Body of pancreas (tissue), 4 donors: ENCODE measurements at regions not wholly inside any gene's neighbourhood (a gene's known extent, or its start where the extent isn't known, plus 50 kb on each side); places are given as distances from the start of the nearest gene placed in this dataset.

Source experiments
- CTCF ChIP-seq, 7 experiments: fragments of 450-650 bp in 4 of 7; fragments of 200-600 bp in 3 of 7; sonication (generic) in 3 of 7; IDR thresholded peaks; one replicate each; pipeline ENCODE4 v1.5.1; 2016 to 2019; ENCODE audit warnings: antibody characterized with exemption in 7 of 7
- POLR2A ChIP-seq, 3 donors: fragments of 450-650 bp; IDR thresholded peaks; one replicate each; pipeline ENCODE4 v1.6.1; 2016; ENCODE audit warnings: antibody characterized with exemption in 3 of 3, mild to moderate bottlenecking in 2 of 3

GRCh38 chr13:80501556-80501955 lies 160.6 kb upstream of the SPRY2 start:
- TF ChIP-seq CTCF (IDR thresholded peaks at IDR 0.05) (no peak), POLR2A (IDR thresholded peaks at IDR 0.05) (no peak)
